DND-41 (cell line): ENCODE measurements at regions not wholly inside any gene's neighbourhood (a gene's known extent, or its start where the extent isn't known, plus 50 kb on each side); places are given as distances from the start of the nearest gene placed in this dataset.

Experiments
- ATAC-seq: fragments of 200-7000 bp; cut with Tn5 transposase; 3 replicates; pipeline ENCODE4 v1.9.1; 2021; ENCODE audit warnings: low read depth; ENCODE audit not compliant: insufficient read depth
- DNase-seq: peaks from one replicate; pipeline ENCODE4 v3.0.0-alpha.2; 2020
- H2AFZ ChIP-seq: 2 replicates; pipeline ENCODE4 v1.6.0; 2012; ENCODE audit warnings: low read depth, low read length
- H3K27ac ChIP-seq: 2 replicates; pipeline ENCODE4 v1.5.1; 2012; ENCODE audit warnings: low read length, inconsistent platforms
- H3K27me3 ChIP-seq: fragments of 200-600 bp; sonication (generic); 2 replicates; pipeline ENCODE4 v1.6.0; 2012; ENCODE audit warnings: low read length, mild to moderate bottlenecking, inconsistent platforms; ENCODE audit not compliant: insufficient read depth, poor library complexity
- H3K36me3 ChIP-seq: 2 replicates; pipeline ENCODE4 v1.5.1; 2012; ENCODE audit warnings: low read length, inconsistent platforms; ENCODE audit not compliant: insufficient read depth
- H3K4me1 ChIP-seq: 2 replicates; pipeline ENCODE4 v1.5.1; 2012; ENCODE audit warnings: mild to moderate bottlenecking, low read length; ENCODE audit not compliant: insufficient read depth
- H3K4me2 ChIP-seq: 2 replicates; pipeline ENCODE4 v1.6.0; 2012; ENCODE audit warnings: mild to moderate bottlenecking, moderate library complexity, low read length, inconsistent platforms; ENCODE audit not compliant: insufficient read depth
- H3K4me3 ChIP-seq, 2 experiments: fragments of 200-600 bp in 1 of 2; shearing (Covaris generic) in 1 of 2; 2 replicates each; pipeline ENCODE4 v1.5.1; 2012 to 2016; ENCODE audit warnings: inconsistent platforms in 2 of 2, low read length in 2 of 2, mild to moderate bottlenecking in 2 of 2, low read depth in 1 of 2, moderate library complexity in 1 of 2
- H3K79me2 ChIP-seq: 2 replicates; pipeline ENCODE4 v1.6.0; 2012; ENCODE audit warnings: low read length, inconsistent platforms; ENCODE audit not compliant: insufficient read depth
- H3K9ac ChIP-seq: 2 replicates; pipeline ENCODE4 v1.6.0; 2012; ENCODE audit warnings: low read depth, mild to moderate bottlenecking, inconsistent platforms, low read length, moderate library complexity
- H3K9me3 ChIP-seq: 2 replicates; pipeline ENCODE4 v1.5.1; 2012; ENCODE audit warnings: low read length, moderate library complexity, mild to moderate bottlenecking, inconsistent platforms; ENCODE audit not compliant: insufficient read depth, severe bottlenecking
- H4K20me1 ChIP-seq: 2 replicates; pipeline ENCODE4 v1.6.0; 2012; ENCODE audit warnings: low read length; ENCODE audit not compliant: insufficient read depth
- EZH2 ChIP-seq: IDR thresholded peaks from 3 replicates; pipeline ENCODE4 v1.6.1; 2012; ENCODE audit warnings: borderline replicate concordance, low read depth, mild to moderate bottlenecking, moderate library complexity, low read length, inconsistent platforms; ENCODE audit not compliant: severe bottlenecking
- TF ChIP-seq, protein P1 (sequence below): IDR thresholded peaks from 2 replicates; pipeline ENCODE4 v1.5.1; 2012; ENCODE audit warnings: borderline replicate concordance, low read length, moderate library complexity, mild to moderate bottlenecking; ENCODE audit not compliant: poor library complexity, severe bottlenecking; ENCODE audit errors: extremely low read depth

DNA sequence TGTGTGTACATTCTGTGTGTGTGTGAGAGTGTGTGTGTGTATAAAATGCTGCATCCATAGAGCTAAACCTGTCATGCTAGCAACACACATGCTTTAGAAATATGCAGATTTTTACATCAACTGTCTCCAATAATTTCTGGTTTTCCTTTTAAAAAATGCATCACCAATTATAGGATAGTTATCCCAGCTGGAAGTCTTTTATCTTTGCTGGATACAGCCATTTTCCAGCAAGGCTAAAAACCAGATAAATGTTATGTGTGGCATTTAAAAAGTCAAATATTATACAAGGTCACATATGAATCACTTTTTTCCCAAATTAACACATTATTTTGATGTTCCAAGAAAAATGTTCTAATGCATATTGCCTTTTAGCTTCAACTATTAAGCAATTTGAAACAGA lies 202.0 kb upstream of the IPO5 start:
- DNase-seq (no peak), ATAC-seq (no peak)
- no peak for TF ChIP-seq EZH2
- TF ChIP-seq, protein P1, sequence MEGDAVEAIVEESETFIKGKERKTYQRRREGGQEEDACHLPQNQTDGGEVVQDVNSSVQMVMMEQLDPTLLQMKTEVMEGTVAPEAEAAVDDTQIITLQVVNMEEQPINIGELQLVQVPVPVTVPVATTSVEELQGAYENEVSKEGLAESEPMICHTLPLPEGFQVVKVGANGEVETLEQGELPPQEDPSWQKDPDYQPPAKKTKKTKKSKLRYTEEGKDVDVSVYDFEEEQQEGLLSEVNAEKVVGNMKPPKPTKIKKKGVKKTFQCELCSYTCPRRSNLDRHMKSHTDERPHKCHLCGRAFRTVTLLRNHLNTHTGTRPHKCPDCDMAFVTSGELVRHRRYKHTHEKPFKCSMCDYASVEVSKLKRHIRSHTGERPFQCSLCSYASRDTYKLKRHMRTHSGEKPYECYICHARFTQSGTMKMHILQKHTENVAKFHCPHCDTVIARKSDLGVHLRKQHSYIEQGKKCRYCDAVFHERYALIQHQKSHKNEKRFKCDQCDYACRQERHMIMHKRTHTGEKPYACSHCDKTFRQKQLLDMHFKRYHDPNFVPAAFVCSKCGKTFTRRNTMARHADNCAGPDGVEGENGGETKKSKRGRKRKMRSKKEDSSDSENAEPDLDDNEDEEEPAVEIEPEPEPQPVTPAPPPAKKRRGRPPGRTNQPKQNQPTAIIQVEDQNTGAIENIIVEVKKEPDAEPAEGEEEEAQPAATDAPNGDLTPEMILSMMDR, result no peak
- H3K9ac ChIP-seq, result no peak overlapping the region
- H4K20me1 ChIP-seq, result no peaks in the 10 kb centered on the region
- H3K27ac ChIP-seq, result no peak overlapping the region
- no peaks in the 10 kb centered on the region for H3K27me3 ChIP-seq
- H3K79me2 ChIP-seq, result no peaks in the 10 kb centered on the region
- H3K4me1 ChIP-seq, result no peaks in the 10 kb centered on the region
- H3K4me2 ChIP-seq, result no peak overlapping the region
- no peak overlapping the region for H2AFZ ChIP-seq
- no peaks in the 10 kb centered on the region for H3K36me3 ChIP-seq
- H3K4me3 ChIP-seq, result no peak overlapping the region
- no peaks in the 10 kb centered on the region for H3K9me3 ChIP-seq

- H3K4me3 ChIP-seq, result no peak overlapping the region
- no peaks in the 10 kb centered on the region for H3K9me3 ChIP-seq
- H3K27ac ChIP-seq, result no peak overlapping the region
- ATAC-seq (no peak), DNase-seq (no peak)
- no peaks in the 10 kb centered on the region for H3K79me2 ChIP-seq
- no peak for TF ChIP-seq EZH2
- TF ChIP-seq, protein P1, result no peak
- no peaks in the 10 kb centered on the region for H4K20me1 ChIP-seq
- H3K4me2 ChIP-seq, result no peak overlapping the region
- H3K4me1 ChIP-seq, result no peaks in the 10 kb centered on the region
- no peak overlapping the region for H2AFZ ChIP-seq
- H3K27me3 ChIP-seq, result no peaks in the 10 kb centered on the region
- H3K9ac ChIP-seq, result no peak overlapping the region
- H3K36me3 ChIP-seq, result no peaks in the 10 kb centered on the region
Measured at GRCh38 chr13:97752961-97753668, 200.4 kb upstream of the IPO5 start.

DNA sequence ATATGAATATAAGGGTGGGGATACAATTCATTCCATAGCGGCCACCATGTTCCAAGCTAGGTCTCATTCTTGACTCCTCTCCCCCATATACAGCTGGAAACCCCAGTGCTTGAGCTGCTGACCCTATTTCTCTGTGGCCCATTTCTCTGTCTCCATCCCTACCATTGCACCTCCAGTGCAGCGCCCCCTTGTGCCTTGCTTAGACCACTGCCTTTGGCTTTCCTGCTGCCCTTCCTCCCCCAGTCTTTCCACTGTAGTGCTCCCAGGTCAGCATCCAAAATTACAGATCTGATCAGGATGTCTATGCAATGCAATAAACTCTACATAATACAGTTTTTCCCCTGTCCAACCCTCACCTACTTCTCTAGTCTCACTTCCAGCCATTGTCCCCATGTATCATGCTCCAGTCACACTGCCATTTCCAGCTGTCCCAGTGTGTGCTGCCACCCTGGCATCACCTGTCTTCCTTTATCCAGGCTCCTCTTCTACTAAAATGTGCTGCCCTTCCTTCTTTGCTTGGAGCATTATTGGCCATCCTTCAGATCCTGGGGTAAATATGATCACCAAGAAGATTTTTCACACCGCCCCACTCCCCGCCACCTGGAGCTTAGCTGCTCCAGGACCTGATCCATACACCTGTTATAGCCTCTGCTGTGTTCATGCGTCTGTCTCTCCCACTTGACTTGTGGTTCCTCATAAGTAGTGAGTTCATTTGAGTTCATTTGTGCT lies 199.4 kb upstream of the IPO5 start:
- no peak for TF ChIP-seq EZH2
- TF ChIP-seq, protein P1, result peak; percentile 25
- Histone ChIP-seq H3K9ac (no peak overlapping the region), H2AFZ (no peak overlapping the region), H4K20me1 (no peaks in the 10 kb centered on the region), H3K4me2 (no peak overlapping the region), H3K9me3 (no peaks in the 10 kb centered on the region), H3K4me3 (no peak overlapping the region), H3K27ac (no peak overlapping the region), H3K79me2 (no peaks in the 10 kb centered on the region), H3K36me3 (no peaks in the 10 kb centered on the region), H3K4me1 (no peaks in the 10 kb centered on the region), H3K27me3 (no peaks in the 10 kb centered on the region)
- DNase-seq (no peak), ATAC-seq (no peak)

GRCh38 chr13:97757807-97758206 lies 195.7 kb upstream of the IPO5 start:
- TF ChIP-seq EZH2, result no peak
- TF ChIP-seq, protein P1, result no peak
- H3K27ac ChIP-seq, result no peak overlapping the region
- H4K20me1 ChIP-seq, result no peaks in the 10 kb centered on the region
- H3K27me3 ChIP-seq, result no peaks in the 10 kb centered on the region
- H3K4me3 ChIP-seq, result no peak overlapping the region
- H3K4me1 ChIP-seq, result no peaks in the 10 kb centered on the region
- H3K9ac ChIP-seq, result no peak overlapping the region
- H3K4me2 ChIP-seq, result no peak overlapping the region
- H3K36me3 ChIP-seq, result no peaks in the 10 kb centered on the region
- H3K9me3 ChIP-seq, result no peaks in the 10 kb centered on the region
- DNase-seq, result no peak
- H3K79me2 ChIP-seq, result no peaks in the 10 kb centered on the region
- ATAC-seq, result no peak
- H2AFZ ChIP-seq, result no peak overlapping the region
